Activated CD4-positive, CD25-positive, alpha-beta regulatory T cell treated with anti-CD3 and anti-CD28 coated beads, Interleukin-2, amount 50 U/mL, for 72 hours (primary cell): ENCODE measurements at regions not wholly inside any gene's neighbourhood (a gene's known extent, or its start where the extent isn't known, plus 50 kb on each side); places are given as distances from the start of the nearest gene placed in this dataset.

Source experiments
- DNase-seq: peaks from one replicate; pipeline ENCODE4 v3.0.0; 2021

- DNase-seq = no peak
Measured at GRCh38 chr10:31635415-31636065, 293.1 kb downstream of the ARHGAP12 start.

- DNase-seq = no peak
Measured at GRCh38 chr10:31635009-31635408, 293.6 kb downstream of the ARHGAP12 start.

GRCh38 chr10:31630861-31631567 lies 297.6 kb downstream of the ARHGAP12 start:
- DNase-seq = no peak

- no peak for DNase-seq
Measured at GRCh38 chr10:31625566-31625965, 303.1 kb downstream of the ARHGAP12 start.

- no peak for DNase-seq
Measured at GRCh38 chr10:31624611-31625010, 304.0 kb downstream of the ARHGAP12 start.

- no peak for DNase-seq
Measured at GRCh38 chr10:31623947-31624346, 304.7 kb downstream of the ARHGAP12 start.

- DNase-seq = no peak
Measured at GRCh38 chr10:31623466-31623865, 304.4 kb downstream of the ZEB1 start.

- DNase-seq = no peak
Measured at GRCh38 chr10:31622978-31623377, 304.0 kb downstream of the ZEB1 start.

GRCh38 chr10:31621733-31622132 lies 302.7 kb downstream of the ZEB1 start:
- DNase-seq = no peak

- no peak for DNase-seq
Measured at GRCh38 chr10:31620226-31621151, 301.5 kb downstream of the ZEB1 start.

GRCh38 chr10:31619531-31620061 lies 300.6 kb downstream of the ZEB1 start:
- DNase-seq = no peak

GRCh38 chr10:31618541-31619291 lies 299.7 kb downstream of the ZEB1 start:
- DNase-seq = no peak

- DNase-seq = no peak
Measured at GRCh38 chr10:31617757-31618156, 298.7 kb downstream of the ZEB1 start.

- DNase-seq = no peak
Measured at GRCh38 chr10:31617133-31617532, 298.1 kb downstream of the ZEB1 start.

- DNase-seq = no peak
Measured at GRCh38 chr10:31615129-31615528, 296.1 kb downstream of the ZEB1 start.

GRCh38 chr10:31614611-31615010 lies 295.6 kb downstream of the ZEB1 start:
- DNase-seq = no peak

- no peak for DNase-seq
Measured at GRCh38 chr10:31612082-31612481, 293.1 kb downstream of the ZEB1 start.

- no peak for DNase-seq
Measured at GRCh38 chr10:31611161-31611560, 292.1 kb downstream of the ZEB1 start.

GRCh38 chr10:31607481-31607880 lies 288.5 kb downstream of the ZEB1 start:
- DNase-seq = no peak

- DNase-seq = no peak
Measured at GRCh38 chr10:31606841-31607240, 287.8 kb downstream of the ZEB1 start.

GRCh38 chr10:31605861-31606525 lies 287.0 kb downstream of the ZEB1 start:
- no peak for DNase-seq

GRCh38 chr10:31605426-31605825 lies 286.4 kb downstream of the ZEB1 start:
- no peak for DNase-seq
